ENCODE measurements at regions not wholly inside any gene's neighbourhood (a gene's known extent, or its start where the extent isn't known, plus 50 kb on each side); places are given as distances from the start of the nearest gene placed in this dataset.

DNA sequence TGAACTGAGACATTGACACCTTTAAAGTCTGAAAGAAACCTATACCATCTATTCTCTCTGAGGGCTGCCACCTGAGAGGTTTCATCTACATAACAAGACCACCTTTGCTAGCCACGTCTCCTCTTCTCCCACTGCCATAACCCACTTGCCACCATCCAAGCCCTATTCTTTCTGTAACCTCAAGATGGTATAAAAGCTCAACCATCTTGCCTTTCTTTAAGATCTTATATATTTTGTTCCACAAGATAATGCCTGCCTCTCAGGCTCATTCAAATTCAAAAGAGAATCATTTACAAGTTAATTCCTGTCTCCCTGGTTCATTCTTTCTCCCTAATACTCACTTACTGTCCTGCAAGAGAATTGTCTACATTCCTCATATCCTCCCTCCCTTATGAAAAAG is 192.5 kb downstream of the OTOR start:
- Histone ChIP-seq H2AFZ (ENCODE audit: low read depth) (no peak overlapping the region), H3K4me3 (IDR thresholded peaks at IDR 0.05; ENCODE audit: insufficient read depth, low read depth, low read length) (no peak overlapping the region), H3K9ac (no peak overlapping the region)

DNA sequence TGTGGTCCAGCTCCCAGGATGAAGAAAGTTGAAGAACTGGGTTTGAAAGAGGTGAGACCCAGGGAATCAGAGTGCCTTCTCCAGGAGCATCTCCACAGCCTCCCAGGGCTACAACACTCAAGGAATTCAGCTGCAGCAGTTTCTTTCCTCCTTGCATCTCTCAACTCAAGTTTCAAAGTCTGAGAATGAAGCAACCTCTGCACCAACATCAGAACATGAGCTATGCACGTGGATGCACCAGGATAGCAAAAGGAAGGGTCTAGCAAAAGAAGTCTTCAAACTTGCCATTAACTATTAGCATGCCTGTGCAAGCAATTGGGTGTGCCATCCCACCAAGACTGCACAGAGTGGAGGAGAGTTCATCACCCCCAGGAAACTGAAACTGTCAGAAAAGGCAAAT is 193.9 kb downstream of the OTOR start:
- Histone ChIP-seq H3K79me2 (ENCODE audit: insufficient read depth, low read depth) (no peaks in the 10 kb centered on the region), H3K27ac (no peak overlapping the region), H3K27me3 (ENCODE audit: insufficient read depth, low read depth) (no peaks in the 10 kb centered on the region), H3K36me3 (ENCODE audit: insufficient read depth) (no peaks in the 10 kb centered on the region), H2AFZ (ENCODE audit: low read depth) (no peak overlapping the region), H3K4me1 (ENCODE audit: low read depth, poor library complexity, severe bottlenecking) (no peaks in the 10 kb centered on the region), H3K4me2 (no peak overlapping the region), H3K4me3 (IDR thresholded peaks at IDR 0.05; ENCODE audit: insufficient read depth, low read depth, low read length) (no peak overlapping the region), H3K9ac (no peak overlapping the region), H4K20me1 (ENCODE audit: insufficient read depth) (no peaks in the 10 kb centered on the region)
- TF ChIP-seq, protein P1, sequence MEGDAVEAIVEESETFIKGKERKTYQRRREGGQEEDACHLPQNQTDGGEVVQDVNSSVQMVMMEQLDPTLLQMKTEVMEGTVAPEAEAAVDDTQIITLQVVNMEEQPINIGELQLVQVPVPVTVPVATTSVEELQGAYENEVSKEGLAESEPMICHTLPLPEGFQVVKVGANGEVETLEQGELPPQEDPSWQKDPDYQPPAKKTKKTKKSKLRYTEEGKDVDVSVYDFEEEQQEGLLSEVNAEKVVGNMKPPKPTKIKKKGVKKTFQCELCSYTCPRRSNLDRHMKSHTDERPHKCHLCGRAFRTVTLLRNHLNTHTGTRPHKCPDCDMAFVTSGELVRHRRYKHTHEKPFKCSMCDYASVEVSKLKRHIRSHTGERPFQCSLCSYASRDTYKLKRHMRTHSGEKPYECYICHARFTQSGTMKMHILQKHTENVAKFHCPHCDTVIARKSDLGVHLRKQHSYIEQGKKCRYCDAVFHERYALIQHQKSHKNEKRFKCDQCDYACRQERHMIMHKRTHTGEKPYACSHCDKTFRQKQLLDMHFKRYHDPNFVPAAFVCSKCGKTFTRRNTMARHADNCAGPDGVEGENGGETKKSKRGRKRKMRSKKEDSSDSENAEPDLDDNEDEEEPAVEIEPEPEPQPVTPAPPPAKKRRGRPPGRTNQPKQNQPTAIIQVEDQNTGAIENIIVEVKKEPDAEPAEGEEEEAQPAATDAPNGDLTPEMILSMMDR (conservative IDR thresholded peaks at IDR 0.05; ENCODE audit: low read depth, low read length): no peak

More for the DNA sequence above, 192.5 kb downstream of the OTOR start:
- TF ChIP-seq, protein P1 (conservative IDR thresholded peaks at IDR 0.05; ENCODE audit: low read depth, low read length): no peak
- Histone ChIP-seq H3K79me2 (ENCODE audit: insufficient read depth, low read depth) (no peaks in the 10 kb centered on the region), H3K4me2 (no peak overlapping the region), H3K27me3 (ENCODE audit: insufficient read depth, low read depth) (no peaks in the 10 kb centered on the region), H3K36me3 (ENCODE audit: insufficient read depth) (no peaks in the 10 kb centered on the region), H3K27ac (no peak overlapping the region), H4K20me1 (ENCODE audit: insufficient read depth) (no peaks in the 10 kb centered on the region), H3K4me1 (ENCODE audit: low read depth, poor library complexity, severe bottlenecking) (no peaks in the 10 kb centered on the region)

DNA sequence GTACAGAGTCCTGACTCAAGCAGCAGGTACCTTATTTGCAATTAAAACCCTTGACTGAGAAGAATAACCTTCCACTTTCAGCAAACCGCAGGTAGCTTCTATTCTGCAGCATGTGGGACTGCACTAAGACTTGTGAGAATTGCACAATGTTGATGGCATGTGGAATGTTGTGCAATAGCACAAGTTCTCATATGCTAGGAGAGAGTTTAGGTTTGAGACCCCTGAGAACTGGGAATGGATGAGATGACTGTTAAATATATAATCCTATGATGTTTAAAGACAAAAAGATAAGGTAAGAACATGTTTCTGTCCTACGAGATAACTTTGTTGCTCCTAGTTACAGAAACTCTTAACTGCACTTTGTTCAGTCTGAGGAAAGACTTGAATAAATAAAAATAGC is 194.6 kb downstream of the OTOR start:
- H3K79me2 ChIP-seq (ENCODE audit: insufficient read depth, low read depth): no peaks in the 10 kb centered on the region
- H4K20me1 ChIP-seq (ENCODE audit: insufficient read depth): no peaks in the 10 kb centered on the region
- TF ChIP-seq, protein P1 (conservative IDR thresholded peaks at IDR 0.05; ENCODE audit: low read depth, low read length): no peak
- no peaks in the 10 kb centered on the region for H3K36me3 ChIP-seq (ENCODE audit: insufficient read depth)
- H3K4me2 ChIP-seq: no peak overlapping the region
- H3K9ac ChIP-seq: no peak overlapping the region
- H3K27me3 ChIP-seq (ENCODE audit: insufficient read depth, low read depth): no peaks in the 10 kb centered on the region
- H3K4me3 ChIP-seq (IDR thresholded peaks at IDR 0.05; ENCODE audit: insufficient read depth, low read depth, low read length): no peak overlapping the region
- H2AFZ ChIP-seq (ENCODE audit: low read depth): no peak overlapping the region
- H3K27ac ChIP-seq: no peak overlapping the region
- H3K4me1 ChIP-seq (ENCODE audit: low read depth, poor library complexity, severe bottlenecking): no peaks in the 10 kb centered on the region

DNA sequence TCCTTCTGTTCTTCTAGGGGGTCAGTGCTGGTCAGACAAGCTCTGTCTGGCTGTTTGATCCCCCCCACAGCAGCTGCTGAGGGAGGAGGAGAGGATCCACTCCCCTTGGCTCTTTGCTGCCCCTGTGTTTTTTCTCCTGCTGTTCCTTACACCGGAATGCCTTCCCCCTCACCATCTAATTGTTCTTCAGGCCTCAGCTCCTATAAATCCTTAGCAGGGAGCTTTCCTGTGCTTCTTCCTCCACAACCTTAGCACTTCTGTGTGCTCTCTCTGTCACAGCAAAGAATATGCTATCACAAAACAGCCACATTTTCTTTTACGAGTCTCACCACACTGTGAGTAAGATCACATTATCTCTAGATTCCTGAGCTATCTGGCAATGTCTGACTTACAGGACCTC is 196.6 kb downstream of the OTOR start:
- H3K36me3 ChIP-seq (ENCODE audit: insufficient read depth): no peaks in the 10 kb centered on the region
- H3K79me2 ChIP-seq (ENCODE audit: insufficient read depth, low read depth): no peaks in the 10 kb centered on the region
- H3K4me2 ChIP-seq: no peak overlapping the region
- no peak overlapping the region for H3K27ac ChIP-seq
- H3K4me3 ChIP-seq (IDR thresholded peaks at IDR 0.05; ENCODE audit: insufficient read depth, low read depth, low read length): no peak overlapping the region
- no peak overlapping the region for H2AFZ ChIP-seq (ENCODE audit: low read depth)
- no peaks in the 10 kb centered on the region for H3K4me1 ChIP-seq (ENCODE audit: low read depth, poor library complexity, severe bottlenecking)
- no peak overlapping the region for H3K9ac ChIP-seq
- no peaks in the 10 kb centered on the region for H3K27me3 ChIP-seq (ENCODE audit: insufficient read depth, low read depth)
- no peaks in the 10 kb centered on the region for H4K20me1 ChIP-seq (ENCODE audit: insufficient read depth)
- TF ChIP-seq, protein P1 (conservative IDR thresholded peaks at IDR 0.05; ENCODE audit: low read depth, low read length): no peak
